ENCODE measurements at regions not wholly inside any gene's neighbourhood (a gene's known extent, or its start where the extent isn't known, plus 50 kb on each side); places are given as distances from the start of the nearest gene placed in this dataset.

DNA sequence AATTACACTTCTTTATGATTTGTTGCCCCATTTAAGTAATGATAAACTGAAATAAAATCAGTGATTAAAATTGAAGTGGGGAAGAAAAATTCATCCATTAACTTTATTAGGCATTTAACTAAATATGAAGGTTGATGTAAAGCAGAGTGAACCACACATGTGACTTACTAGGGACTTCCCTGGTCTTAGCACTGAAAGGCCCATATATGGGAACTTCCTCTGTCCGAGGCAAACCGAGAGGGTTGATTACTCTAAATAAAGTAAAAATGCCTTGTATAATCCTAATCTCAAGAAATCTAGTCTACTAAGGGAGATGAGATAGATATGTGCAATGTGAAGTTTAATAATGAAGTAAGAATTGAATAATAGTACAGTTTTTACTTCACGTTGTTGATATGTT lies 403.9 kb upstream of the RPS6KA3 start:
- Histone ChIP-seq H3K9me3 (no peaks in the 10 kb centered on the region), H3K4me1 (no peaks in the 10 kb centered on the region), H3K4me3 (no peak overlapping the region), H3K27me3 (no peaks in the 10 kb centered on the region), H3K36me3 (no peaks in the 10 kb centered on the region), H3K27ac (no peak overlapping the region)
- TF ChIP-seq POLR2AphosphoS5 (IDR thresholded peaks at IDR 0.05) (no peak), POLR2A (IDR thresholded peaks at IDR 0.05) (no peak), EP300 (IDR thresholded peaks at IDR 0.05) (no peak)
- TF ChIP-seq, protein P1, sequence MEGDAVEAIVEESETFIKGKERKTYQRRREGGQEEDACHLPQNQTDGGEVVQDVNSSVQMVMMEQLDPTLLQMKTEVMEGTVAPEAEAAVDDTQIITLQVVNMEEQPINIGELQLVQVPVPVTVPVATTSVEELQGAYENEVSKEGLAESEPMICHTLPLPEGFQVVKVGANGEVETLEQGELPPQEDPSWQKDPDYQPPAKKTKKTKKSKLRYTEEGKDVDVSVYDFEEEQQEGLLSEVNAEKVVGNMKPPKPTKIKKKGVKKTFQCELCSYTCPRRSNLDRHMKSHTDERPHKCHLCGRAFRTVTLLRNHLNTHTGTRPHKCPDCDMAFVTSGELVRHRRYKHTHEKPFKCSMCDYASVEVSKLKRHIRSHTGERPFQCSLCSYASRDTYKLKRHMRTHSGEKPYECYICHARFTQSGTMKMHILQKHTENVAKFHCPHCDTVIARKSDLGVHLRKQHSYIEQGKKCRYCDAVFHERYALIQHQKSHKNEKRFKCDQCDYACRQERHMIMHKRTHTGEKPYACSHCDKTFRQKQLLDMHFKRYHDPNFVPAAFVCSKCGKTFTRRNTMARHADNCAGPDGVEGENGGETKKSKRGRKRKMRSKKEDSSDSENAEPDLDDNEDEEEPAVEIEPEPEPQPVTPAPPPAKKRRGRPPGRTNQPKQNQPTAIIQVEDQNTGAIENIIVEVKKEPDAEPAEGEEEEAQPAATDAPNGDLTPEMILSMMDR (IDR thresholded peaks at IDR 0.05) = no peak
- 70 to 82% methylated on average over 3 of the region's 3 CpGs for WGBS, 2 donors (ENCODE audit: low coverage in 1 of 2)
- ATAC-seq = no peak

GRCh38 chrX:20668550-20668949 lies 401.8 kb upstream of the RPS6KA3 start:
- ATAC-seq = no peak
- Histone ChIP-seq H3K27me3 (no peaks in the 10 kb centered on the region), H3K36me3 (no peaks in the 10 kb centered on the region), H3K4me3 (no peak overlapping the region), H3K27ac (no peak overlapping the region), H3K4me1 (no peaks in the 10 kb centered on the region), H3K9me3 (no peaks in the 10 kb centered on the region)
- TF ChIP-seq POLR2A (IDR thresholded peaks at IDR 0.05) = no peak
- 80 to 100% methylated on average over 1 of the region's 1 CpG for WGBS, 2 donors (ENCODE audit: low coverage in 1 of 2)

DNA sequence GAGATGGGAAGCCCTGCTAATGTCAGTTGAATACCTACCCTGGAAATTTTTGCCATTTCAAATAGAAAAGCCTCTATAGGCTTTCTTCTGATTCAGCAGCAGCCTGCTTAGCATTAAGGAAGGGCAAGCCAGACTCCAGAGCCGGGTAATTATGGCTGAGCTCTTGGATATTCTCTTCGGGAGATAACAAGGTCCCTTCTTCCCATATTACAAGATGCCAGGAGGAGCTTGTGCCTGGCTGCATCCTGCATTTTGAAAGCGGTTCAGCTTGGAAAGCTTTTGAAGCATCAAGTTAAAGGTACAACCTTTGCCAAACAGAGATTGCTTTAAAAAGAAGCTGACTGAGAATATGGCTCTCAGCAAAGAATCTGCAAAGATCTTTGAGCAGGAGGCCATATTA lies 399.6 kb upstream of the RPS6KA3 start:
- Histone ChIP-seq H3K36me3 (no peaks in the 10 kb centered on the region), H3K27ac (no peak overlapping the region), H3K27me3 (no peaks in the 10 kb centered on the region), H3K4me1 (no peaks in the 10 kb centered on the region), H3K9me3 (no peaks in the 10 kb centered on the region), H3K4me3 (no peak overlapping the region)
- 44 to 45% methylated on average over 2 to 3 of the region's 3 CpGs for WGBS, 2 donors (ENCODE audit: low coverage in 1 of 2)
- no peak for ATAC-seq
- no peak for TF ChIP-seq POLR2AphosphoS5 (IDR thresholded peaks at IDR 0.05)
- TF ChIP-seq, protein P1 (IDR thresholded peaks at IDR 0.05) = no peak
- TF ChIP-seq EP300 (IDR thresholded peaks at IDR 0.05) = no peak
- TF ChIP-seq POLR2A (IDR thresholded peaks at IDR 0.05) = no peak

- H3K36me3 ChIP-seq = no peaks in the 10 kb centered on the region
- TF ChIP-seq EP300 (IDR thresholded peaks at IDR 0.05) (no peak), POLR2A (IDR thresholded peaks at IDR 0.05) (no peak), POLR2AphosphoS5 (IDR thresholded peaks at IDR 0.05) (no peak)
- TF ChIP-seq, protein P1 (IDR thresholded peaks at IDR 0.05) = no peak
Measured at GRCh38 chrX:20665481-20665880, 398.8 kb upstream of the RPS6KA3 start.

GRCh38 chrX:20664774-20665173 lies 398.1 kb upstream of the RPS6KA3 start:
- Histone ChIP-seq H3K4me1 (no peaks in the 10 kb centered on the region), H3K27me3 (no peaks in the 10 kb centered on the region), H3K36me3 (no peaks in the 10 kb centered on the region), H3K9me3 (no peaks in the 10 kb centered on the region), H3K4me3 (no peak overlapping the region), H3K27ac (no peak overlapping the region)
- 54% methylated on average over 3 of the region's 3 CpGs; no CpG with 5 or more reads in 1 of the 2 donors for WGBS, 2 donors (ENCODE audit: low coverage in 1 of 2)
- ATAC-seq = no peak
- TF ChIP-seq EP300 (IDR thresholded peaks at IDR 0.05) (no peak), POLR2AphosphoS5 (IDR thresholded peaks at IDR 0.05) (no peak), POLR2A (IDR thresholded peaks at IDR 0.05) (no peak)
- TF ChIP-seq, protein P1 (IDR thresholded peaks at IDR 0.05) = no peak

More at GRCh38 chrX:20665481-20665880, 398.8 kb upstream of the RPS6KA3 start:
- Histone ChIP-seq H3K27me3 (no peaks in the 10 kb centered on the region), H3K27ac (no peak overlapping the region), H3K4me1 (no peaks in the 10 kb centered on the region), H3K4me3 (no peak overlapping the region), H3K9me3 (no peaks in the 10 kb centered on the region)
- WGBS, 2 donors (ENCODE audit: low coverage in 1 of 2) = 51 to 57% methylated on average over 4 to 5 of the region's 5 CpGs
- no peak for ATAC-seq

All from gastroesophageal sphincter (tissue), 4 donors.